Neural crest cell (in vitro differentiated cells): ENCODE measurements at regions not wholly inside any gene's neighbourhood (a gene's known extent, or its start where the extent isn't known, plus 50 kb on each side); places are given as distances from the start of the nearest gene placed in this dataset.

Experiments used
- DNase-seq: peaks from one replicate; pipeline ENCODE4 v3.0.0; 2021; ENCODE audit warnings: low read depth, mixed read lengths, low spot score
- H3K27ac Mint-ChIP-seq: one replicate; pipeline ENCODE4 v1.8.0; 2021; ENCODE audit warnings: mild to moderate bottlenecking, mixed read lengths; ENCODE audit not compliant: unreplicated experiment
- H3K27me3 Mint-ChIP-seq: 2 replicates; pipeline ENCODE4 v1.8.0; 2021; ENCODE audit warnings: low read depth, mild to moderate bottlenecking, mixed read lengths
- H3K36me3 Mint-ChIP-seq: 2 replicates; pipeline ENCODE4 v1.8.0; 2021; ENCODE audit warnings: low read depth, mild to moderate bottlenecking, mixed read lengths
- H3K4me1 Mint-ChIP-seq: 2 replicates; pipeline ENCODE4 v1.8.0; 2021; ENCODE audit warnings: mixed read lengths
- H3K4me3 Mint-ChIP-seq: one replicate; pipeline ENCODE4 v1.8.0; 2021; ENCODE audit warnings: mild to moderate bottlenecking, mixed read lengths
- H3K9me3 Mint-ChIP-seq: 2 replicates; pipeline ENCODE4 v1.8.0; 2021; ENCODE audit warnings: mixed read lengths
- TF ChIP-seq, protein P1 (sequence below): fragments of 200-600 bp; sonication (generic); conservative IDR thresholded peaks from 2 replicates; pipeline ENCODE4 v1.5.0; 2021; ENCODE audit warnings: antibody characterized with exemption, mild to moderate bottlenecking

DNA sequence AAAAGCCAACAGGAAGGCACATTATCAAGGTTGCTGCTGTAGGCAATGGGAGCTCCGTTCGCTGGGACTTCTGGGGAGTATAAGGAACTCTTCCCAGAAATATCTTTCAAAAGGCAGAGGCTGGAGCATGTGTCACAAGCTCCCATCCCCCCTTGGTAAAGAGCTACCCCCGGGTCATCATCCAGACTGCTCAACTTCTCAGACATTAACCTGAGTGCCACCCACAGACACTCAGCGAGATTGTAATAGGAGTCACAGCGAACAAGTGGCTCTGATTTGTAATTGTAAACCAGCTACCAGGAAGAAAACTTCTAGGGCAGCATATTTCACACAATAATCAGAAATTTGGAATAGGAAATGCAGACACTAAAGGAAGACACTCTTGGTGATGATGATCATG, 290.2 kb upstream of the PARD3B start:
- Mint-ChIP-seq H3K27ac (no peak overlapping the region), H3K36me3 (no peaks in the 10 kb centered on the region), H3K4me1 (peaks cover 62% of the 10 kb centered on the region), H3K27me3 (no peaks in the 10 kb centered on the region), H3K4me3 (no peak overlapping the region), H3K9me3 (no peaks in the 10 kb centered on the region)
- TF ChIP-seq, protein P1, sequence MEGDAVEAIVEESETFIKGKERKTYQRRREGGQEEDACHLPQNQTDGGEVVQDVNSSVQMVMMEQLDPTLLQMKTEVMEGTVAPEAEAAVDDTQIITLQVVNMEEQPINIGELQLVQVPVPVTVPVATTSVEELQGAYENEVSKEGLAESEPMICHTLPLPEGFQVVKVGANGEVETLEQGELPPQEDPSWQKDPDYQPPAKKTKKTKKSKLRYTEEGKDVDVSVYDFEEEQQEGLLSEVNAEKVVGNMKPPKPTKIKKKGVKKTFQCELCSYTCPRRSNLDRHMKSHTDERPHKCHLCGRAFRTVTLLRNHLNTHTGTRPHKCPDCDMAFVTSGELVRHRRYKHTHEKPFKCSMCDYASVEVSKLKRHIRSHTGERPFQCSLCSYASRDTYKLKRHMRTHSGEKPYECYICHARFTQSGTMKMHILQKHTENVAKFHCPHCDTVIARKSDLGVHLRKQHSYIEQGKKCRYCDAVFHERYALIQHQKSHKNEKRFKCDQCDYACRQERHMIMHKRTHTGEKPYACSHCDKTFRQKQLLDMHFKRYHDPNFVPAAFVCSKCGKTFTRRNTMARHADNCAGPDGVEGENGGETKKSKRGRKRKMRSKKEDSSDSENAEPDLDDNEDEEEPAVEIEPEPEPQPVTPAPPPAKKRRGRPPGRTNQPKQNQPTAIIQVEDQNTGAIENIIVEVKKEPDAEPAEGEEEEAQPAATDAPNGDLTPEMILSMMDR, result no peak
- DNase-seq, result no peak

DNA sequence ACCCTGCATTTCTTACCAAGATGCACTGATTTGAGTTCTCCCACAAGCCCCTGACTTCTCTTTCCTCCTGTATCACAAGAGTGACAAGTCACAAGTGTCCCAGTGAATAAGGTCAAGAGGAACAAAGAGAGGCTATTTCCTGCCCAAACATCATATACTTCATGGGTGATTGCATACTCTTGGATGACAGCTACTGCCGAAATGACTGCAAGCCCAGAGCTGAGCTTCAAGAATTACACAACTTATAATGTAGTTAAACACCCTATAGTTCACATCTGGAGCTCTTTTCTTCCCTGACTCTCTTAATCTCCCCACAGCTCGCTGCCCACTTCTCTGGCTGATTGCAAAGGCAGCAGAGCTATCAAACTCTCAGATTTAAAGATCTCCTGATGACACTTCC, 289.7 kb upstream of the PARD3B start:
- DNase-seq, result no peak
- H3K4me3 Mint-ChIP-seq, result no peak overlapping the region
- H3K4me1 Mint-ChIP-seq, result peaks cover 67% of the 10 kb centered on the region
- H3K27me3 Mint-ChIP-seq, result no peaks in the 10 kb centered on the region
- H3K9me3 Mint-ChIP-seq, result no peaks in the 10 kb centered on the region
- TF ChIP-seq, protein P1, result no peak
- H3K27ac Mint-ChIP-seq, result peak overlapping the region; percentile 76
- no peaks in the 10 kb centered on the region for H3K36me3 Mint-ChIP-seq

DNA sequence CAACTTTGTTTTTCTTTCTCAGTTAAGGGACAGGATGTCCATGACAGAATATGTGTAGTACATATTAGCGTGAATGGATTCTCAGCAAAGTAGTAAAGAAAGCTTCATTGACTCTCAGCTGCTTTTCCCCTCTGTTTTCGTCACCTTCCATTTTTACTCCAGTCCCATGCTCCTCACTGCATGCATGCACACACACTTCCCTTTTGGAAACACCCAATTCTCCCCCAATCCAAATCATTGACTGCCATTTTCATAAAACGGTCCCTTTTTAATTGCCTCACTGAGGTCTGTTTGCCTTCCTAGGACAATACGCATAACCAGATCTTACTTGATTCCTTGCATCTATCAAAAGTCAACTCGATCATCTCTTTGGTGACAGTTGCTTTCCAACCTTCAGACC, 287.5 kb upstream of the PARD3B start:
- H3K9me3 Mint-ChIP-seq, result no peaks in the 10 kb centered on the region
- no peak overlapping the region for H3K4me3 Mint-ChIP-seq
- no peak for DNase-seq
- peaks cover 76% of the 10 kb centered on the region for H3K4me1 Mint-ChIP-seq
- no peak overlapping the region for H3K27ac Mint-ChIP-seq
- H3K27me3 Mint-ChIP-seq, result no peaks in the 10 kb centered on the region
- no peaks in the 10 kb centered on the region for H3K36me3 Mint-ChIP-seq
- TF ChIP-seq, protein P1, result no peak

DNA sequence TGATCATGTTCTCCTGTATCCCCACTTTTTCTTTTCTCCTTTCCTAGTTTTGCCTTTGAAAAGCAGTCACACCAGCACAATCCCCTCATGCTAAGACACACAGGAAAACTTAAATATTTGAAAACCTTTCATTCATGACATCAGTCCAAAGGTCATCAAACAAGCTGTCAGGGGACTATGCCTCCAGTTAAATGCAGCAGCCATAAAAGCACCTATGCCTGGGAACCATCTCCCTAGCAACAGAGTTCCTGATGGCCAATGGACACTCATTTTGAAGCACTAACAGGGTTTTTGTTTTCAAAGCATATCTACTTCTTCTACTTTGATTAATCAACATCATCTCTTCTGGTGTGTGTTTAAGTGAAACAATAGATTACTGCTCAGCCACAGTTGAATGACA, 286.4 kb upstream of the PARD3B start:
- no peaks in the 10 kb centered on the region for H3K9me3 Mint-ChIP-seq
- no peaks in the 10 kb centered on the region for H3K27me3 Mint-ChIP-seq
- peak overlapping the region; percentile 35 for H3K27ac Mint-ChIP-seq
- H3K4me3 Mint-ChIP-seq, result peak overlapping the region; percentile 18
- DNase-seq, result no peak
- TF ChIP-seq, protein P1, result no peak
- no peaks in the 10 kb centered on the region for H3K36me3 Mint-ChIP-seq
- peaks cover 80% of the 10 kb centered on the region for H3K4me1 Mint-ChIP-seq

DNA sequence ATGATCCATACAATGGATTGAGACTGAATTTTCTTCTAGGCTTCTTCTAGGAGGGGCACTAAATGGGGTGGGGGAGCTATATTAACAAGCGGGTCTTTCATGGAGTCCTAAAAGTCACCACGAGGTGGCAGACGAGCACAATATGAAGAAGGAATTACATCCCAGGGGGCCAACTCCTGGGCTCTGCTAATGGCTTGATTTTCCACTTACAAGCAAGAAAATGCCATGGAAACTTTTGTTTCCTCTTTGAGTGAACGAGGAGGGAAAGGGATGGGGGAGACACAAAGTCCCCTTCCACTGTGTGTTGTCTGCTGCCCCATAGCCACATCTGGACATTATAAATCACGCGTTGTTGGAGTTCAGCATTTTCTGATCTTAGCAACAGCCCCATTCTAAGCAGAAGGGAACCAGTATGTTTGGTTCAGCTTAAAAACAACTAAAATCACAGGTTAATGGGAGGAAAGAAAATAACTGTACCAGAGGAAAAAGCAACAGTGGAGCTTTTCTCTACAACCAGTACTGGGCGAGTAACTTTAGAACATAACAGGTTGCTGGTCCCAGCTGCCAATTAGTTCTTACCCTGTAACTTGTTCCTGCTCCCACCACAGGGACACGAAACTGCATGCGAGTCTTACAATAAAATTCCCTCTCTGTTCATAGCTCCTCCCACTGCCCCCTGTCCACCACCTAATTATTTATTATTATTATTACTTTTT, 285.0 kb upstream of the PARD3B start:
- peak overlapping the region; percentile 81 for H3K27ac Mint-ChIP-seq
- no peaks in the 10 kb centered on the region for H3K27me3 Mint-ChIP-seq
- H3K36me3 Mint-ChIP-seq, result no peaks in the 10 kb centered on the region
- peak; percentile 79 for DNase-seq
- TF ChIP-seq, protein P1, result peak; percentile 91
- H3K9me3 Mint-ChIP-seq, result no peaks in the 10 kb centered on the region
- H3K4me3 Mint-ChIP-seq, result peak overlapping the region; percentile 18
- H3K4me1 Mint-ChIP-seq, result peaks cover 87% of the 10 kb centered on the region
